ENCODE measurements at regions not wholly inside any gene's neighbourhood (a gene's known extent, or its start where the extent isn't known, plus 50 kb on each side); places are given as distances from the start of the nearest gene placed in this dataset.

DNA sequence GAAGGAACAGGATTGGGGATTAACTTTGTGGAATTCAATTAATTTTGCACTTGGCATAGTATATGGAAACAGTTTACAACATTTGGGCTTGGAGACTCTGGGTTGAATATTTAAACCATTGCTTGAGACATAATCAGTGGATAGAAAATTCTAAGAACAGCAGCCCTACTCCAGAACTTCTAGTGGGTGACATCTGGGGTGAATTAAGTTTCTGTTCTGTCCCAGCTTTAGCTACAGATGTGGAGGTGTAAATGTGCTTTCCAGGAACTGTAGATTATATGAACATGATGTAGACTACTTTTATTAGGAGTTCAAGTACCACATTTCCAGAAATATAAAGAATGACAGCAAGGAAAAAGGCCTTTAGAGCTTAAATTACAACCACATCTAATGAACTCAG lies 51.9 kb upstream of the SKAP2 start:
- no peak overlapping the region for H3K4me3 ChIP-seq (ENCODE audit: low read depth in 1 of 5, low read length in 5 of 5)
- peaks cover 0 to 9% (median 0%) of the 10 kb centered on the region in 5 donors for H3K4me1 ChIP-seq (ENCODE audit: control insufficient read depth in 5 of 5, insufficient read depth in 5 of 5, low read length in 5 of 5)
- no peaks in the 10 kb centered on the region for H3K9me3 ChIP-seq (ENCODE audit: control insufficient read depth in 5 of 5, low read length in 5 of 5)
- H3K27ac ChIP-seq (ENCODE audit: low read depth, low read length), result no peak overlapping the region
- no peak overlapping the region for H3K9ac ChIP-seq (ENCODE audit: low read length in 5 of 5)
- no peaks in the 10 kb centered on the region for H3K36me3 ChIP-seq (ENCODE audit: control insufficient read depth in 5 of 5, insufficient read depth in 5 of 5, low read length in 5 of 5)
- no peaks in the 10 kb centered on the region for H3K27me3 ChIP-seq (ENCODE audit: control insufficient read depth in 5 of 5, insufficient read depth in 4 of 5, low read length in 5 of 5)

Data from subcutaneous abdominal adipose tissue (tissue), 5 donors.